SK-N-SH (cell line): ENCODE measurements at regions not wholly inside any gene's neighbourhood (a gene's known extent, or its start where the extent isn't known, plus 50 kb on each side); places are given as distances from the start of the nearest gene placed in this dataset.

Experiments
- CTCF ChIA-PET: fragments of 300-600, 350-600 bp; formaldehyde crosslinking; extraction: SDS; loops from one replicate; lab custom pipeline; 2021; lab: Yijun Ruan, JAX
- POLR2A ChIA-PET: fragments of 350-600 bp; sonication (Branson Sonifier 250); formaldehyde crosslinking; extraction: SDS; loops from one replicate; lab custom pipeline; 2020; ENCODE audit warnings: antibody characterized with exemption, inconsistent platforms; lab: Yijun Ruan, JAX
- DNase-seq: peaks from one replicate; pipeline ENCODE4 v3.0.0; 2012
- H2AFZ ChIP-seq: fragments of 200-600 bp; sonication (generic); 2 replicates; pipeline ENCODE4 v1.8.1; 2016; ENCODE audit warnings: antibody characterized with exemption, mild to moderate bottlenecking, low read depth
- H3F3A ChIP-seq: fragments of 200-600 bp; sonication (generic); replicated peaks from 2 replicates; pipeline ENCODE3; 2016; ENCODE audit warnings: antibody characterized with exemption, mild to moderate bottlenecking; ENCODE audit not compliant: insufficient read depth
- H3K27ac ChIP-seq, 2 experiments: fragments of 200-500 bp in 1 of 2; fragments of 200-600 bp in 1 of 2; sonication (Bioruptor generic) in 1 of 2; sonication (generic), shearing (Covaris generic) in 1 of 2; 2 replicates each; pipeline versions ENCODE4 v1.5.1 to v1.6.1; 2014 to 2016; ENCODE audit warnings: low read depth in 2 of 2, inconsistent platforms in 1 of 2, low read length in 1 of 2, mild to moderate bottlenecking in 1 of 2, mixed read lengths in 1 of 2
- H3K27me3 ChIP-seq: fragments of 200-600 bp; sonication (generic), shearing (Covaris generic); 2 replicates; pipeline ENCODE4 v1.6.1; 2016; ENCODE audit warnings: mixed run types; ENCODE audit not compliant: insufficient read depth
- H3K36me3 ChIP-seq, 2 experiments: fragments of 200-500 bp in 1 of 2; fragments of 200-600 bp in 1 of 2; sonication (Bioruptor generic) in 1 of 2; sonication (generic) in 1 of 2; replicated peaks in 1 of 2; 2 replicates each; pipeline versions ENCODE3 to v1.5.1; 2014 to 2016; ENCODE audit warnings: low read length in 1 of 2, mild to moderate bottlenecking in 1 of 2; ENCODE audit not compliant: insufficient read depth in 2 of 2, control insufficient read depth in 1 of 2
- H3K4me1 ChIP-seq, 2 experiments: fragments of 200-500 bp in 1 of 2; fragments of 200-600 bp in 1 of 2; sonication (Bioruptor generic) in 1 of 2; sonication (generic), shearing (Covaris generic) in 1 of 2; 2 replicates each; pipeline versions ENCODE4 v1.5.1 to v1.6.1; 2014 to 2016; ENCODE audit warnings: low read depth in 1 of 2, low read length in 1 of 2, mixed run types in 1 of 2; ENCODE audit not compliant: insufficient read depth in 2 of 2, control insufficient read depth in 1 of 2
- H3K4me2 ChIP-seq: fragments of 200-600 bp; sonication (generic), shearing (Covaris generic); 2 replicates; pipeline ENCODE4 v1.6.1; 2017; ENCODE audit warnings: mixed run types
- H3K4me3 ChIP-seq, 2 experiments: fragments of 200-500 bp in 1 of 2; fragments of 200-600 bp in 1 of 2; sonication (Bioruptor generic) in 1 of 2; sonication (generic), shearing (Covaris generic) in 1 of 2; 2 replicates each; pipeline versions ENCODE4 v1.5.1 to v1.8.1; 2014 to 2016; ENCODE audit warnings: low read depth in 2 of 2, inconsistent platforms in 1 of 2, low read length in 1 of 2, mild to moderate bottlenecking in 1 of 2, mixed read lengths in 1 of 2, moderate library complexity in 1 of 2
- H3K79me2 ChIP-seq: fragments of 200-600 bp; sonication (generic); 2 replicates; pipeline ENCODE4 v1.8.1; 2017; ENCODE audit warnings: mild to moderate bottlenecking; ENCODE audit not compliant: insufficient read depth
- H3K9ac ChIP-seq: fragments of 200-600 bp; sonication (generic); 2 replicates; pipeline ENCODE4 v1.6.1; 2017; ENCODE audit warnings: mixed run types
- H3K9me2 ChIP-seq: fragments of 200-600 bp; sonication (generic); 2 replicates; pipeline ENCODE4 v1.6.1; 2017; ENCODE audit warnings: mixed run types
- H3K9me3 ChIP-seq: fragments of 200-600 bp; sonication (generic); 2 replicates; pipeline ENCODE4 v1.6.1; 2017; ENCODE audit warnings: mixed run types, mild to moderate bottlenecking, moderate library complexity
- H4K20me1 ChIP-seq: fragments of 200-600 bp; sonication (generic); 2 replicates; pipeline ENCODE4 v1.6.1; 2017; ENCODE audit warnings: mild to moderate bottlenecking, mixed run types; ENCODE audit not compliant: insufficient read depth
- CHD2 ChIP-seq: fragments of 150-350 bp; IDR thresholded peaks from 2 replicates; pipeline ENCODE4 v1.6.1; 2018; ENCODE audit warnings: low read length; ENCODE audit not compliant: partially characterized antibody
- ELF1 ChIP-seq: IDR thresholded peaks from 2 replicates; pipeline ENCODE4 v1.4.0; 2012
- EP300 ChIP-seq, 2 experiments: IDR thresholded peaks; 2 replicates each; pipeline versions ENCODE4 v1.4.0 to v1.6.1; 2012; ENCODE audit warnings: borderline replicate concordance in 1 of 2, low read depth in 1 of 2, low read length in 1 of 2
- FOSL2 ChIP-seq: IDR thresholded peaks from 2 replicates; pipeline ENCODE4 v1.4.0; 2012; ENCODE audit warnings: low read depth, mild to moderate bottlenecking, moderate library complexity, borderline replicate concordance
- FOXJ3 ChIP-seq: sonication (generic); formaldehyde crosslinking; IDR thresholded peaks from 2 replicates; pipeline ENCODE4 v1.5.1; 2020; ENCODE audit warnings: mild to moderate bottlenecking, missing genetic modification reagents
- FOXM1 ChIP-seq: IDR thresholded peaks from 2 replicates; pipeline ENCODE4 v1.4.0; 2012; ENCODE audit warnings: low read depth, mild to moderate bottlenecking
- MEF2A ChIP-seq: IDR thresholded peaks from 2 replicates; pipeline ENCODE4 v1.4.0; 2012; ENCODE audit warnings: low read depth, borderline replicate concordance
- POLR2AphosphoS5 ChIP-seq: IDR thresholded peaks from 2 replicates; pipeline ENCODE4 v1.6.1; 2012; ENCODE audit warnings: low read depth, low read length
- RAD21 ChIP-seq: IDR thresholded peaks from 2 replicates; pipeline ENCODE4 v1.6.1; 2012; ENCODE audit warnings: mild to moderate bottlenecking, low read length
- RCOR1 ChIP-seq: fragments of 150-350 bp; IDR thresholded peaks from 2 replicates; pipeline ENCODE4 v1.6.1; 2017; ENCODE audit warnings: antibody characterized with exemption, low read length
- SIN3A ChIP-seq: IDR thresholded peaks from 2 replicates; pipeline ENCODE4 v1.6.1; 2012; ENCODE audit warnings: low read depth, mild to moderate bottlenecking, low read length, moderate library complexity, borderline replicate concordance
- TEAD4 ChIP-seq: IDR thresholded peaks from 2 replicates; pipeline ENCODE4 v1.4.0; 2012; ENCODE audit warnings: mild to moderate bottlenecking, borderline replicate concordance; ENCODE audit not compliant: insufficient read depth
- WGBS: methylation state at CpG from one replicate; pipeline ENCODE4 v1.1.6; 2017; ENCODE audit warnings: low lambda C conversion rate; 5-methylcytosine and 5-hydroxymethylcytosine counted together
- TF ChIP-seq, protein P1 (sequence below): IDR thresholded peaks from 2 replicates; pipeline ENCODE4; 2012
- TF ChIP-seq, protein P2 (sequence below): IDR thresholded peaks from 2 replicates; pipeline ENCODE4 v1.4.0; 2012; ENCODE audit warnings: low read depth, borderline replicate concordance
- TF ChIP-seq, protein P3 (sequence below): IDR thresholded peaks from 2 replicates; pipeline ENCODE4 v1.4.0; 2012; ENCODE audit warnings: low read depth
- TF ChIP-seq, protein P4 (sequence below): fragments of 150-350 bp; IDR thresholded peaks from 2 replicates; pipeline ENCODE4 v1.6.1; 2017; ENCODE audit warnings: antibody characterized with exemption, low read length, low read depth, borderline replicate concordance

DNA sequence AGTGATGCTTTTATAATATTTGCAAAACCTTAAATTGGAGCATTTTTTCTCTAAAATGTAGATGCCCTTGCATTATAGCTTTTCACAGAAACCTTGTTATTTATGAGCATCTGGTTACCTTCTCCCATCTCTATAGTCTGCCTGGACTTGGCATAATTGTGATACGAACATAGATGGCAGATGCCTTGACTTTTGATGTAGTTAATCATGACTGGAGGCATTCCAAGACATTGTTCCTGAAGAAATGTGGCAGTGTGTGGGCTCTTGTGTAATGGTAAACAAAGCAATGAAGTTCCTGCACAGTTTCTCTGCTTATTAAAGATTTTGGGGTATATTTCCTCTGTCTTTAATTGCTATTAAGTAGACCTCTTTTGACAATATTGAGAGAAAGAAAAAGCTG is 500.1 kb downstream of the PCDH19 start:
- H3K9me2 ChIP-seq, result no peaks in the 10 kb centered on the region
- POLR2A ChIA-PET, result no interaction called here
- H3K9ac ChIP-seq, result no peak overlapping the region
- no peaks in the 10 kb centered on the region for H3K36me3 ChIP-seq
- no peaks in the 10 kb centered on the region for H3K79me2 ChIP-seq
- CTCF ChIA-PET, result no interaction called here
- H4K20me1 ChIP-seq, result no peaks in the 10 kb centered on the region
- no peak overlapping the region for H2AFZ ChIP-seq
- no peak for DNase-seq
- WGBS, result 0% methylated on average over 1 of the region's 1 CpG
- no peaks in the 10 kb centered on the region for H3K4me1 ChIP-seq
- H3K27ac ChIP-seq, result no peak overlapping the region
- H3K4me3 ChIP-seq, result no peak overlapping the region
- H3K4me2 ChIP-seq, result no peak overlapping the region
- no peaks in the 10 kb centered on the region for H3K27me3 ChIP-seq
- TF ChIP-seq RAD21 (no peak), FOXJ3 (CRISPR knock-in tag) (no peak), FOSL2 (no peak), SIN3A (no peak), MEF2A (no peak)
- TF ChIP-seq, protein P1, sequence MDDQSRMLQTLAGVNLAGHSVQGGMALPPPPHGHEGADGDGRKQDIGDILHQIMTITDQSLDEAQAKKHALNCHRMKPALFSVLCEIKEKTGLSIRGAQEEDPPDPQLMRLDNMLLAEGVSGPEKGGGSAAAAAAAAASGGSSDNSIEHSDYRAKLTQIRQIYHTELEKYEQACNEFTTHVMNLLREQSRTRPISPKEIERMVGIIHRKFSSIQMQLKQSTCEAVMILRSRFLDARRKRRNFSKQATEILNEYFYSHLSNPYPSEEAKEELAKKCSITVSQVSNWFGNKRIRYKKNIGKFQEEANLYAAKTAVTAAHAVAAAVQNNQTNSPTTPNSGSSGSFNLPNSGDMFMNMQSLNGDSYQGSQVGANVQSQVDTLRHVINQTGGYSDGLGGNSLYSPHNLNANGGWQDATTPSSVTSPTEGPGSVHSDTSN, result no peak
- TF ChIP-seq, protein P2, sequence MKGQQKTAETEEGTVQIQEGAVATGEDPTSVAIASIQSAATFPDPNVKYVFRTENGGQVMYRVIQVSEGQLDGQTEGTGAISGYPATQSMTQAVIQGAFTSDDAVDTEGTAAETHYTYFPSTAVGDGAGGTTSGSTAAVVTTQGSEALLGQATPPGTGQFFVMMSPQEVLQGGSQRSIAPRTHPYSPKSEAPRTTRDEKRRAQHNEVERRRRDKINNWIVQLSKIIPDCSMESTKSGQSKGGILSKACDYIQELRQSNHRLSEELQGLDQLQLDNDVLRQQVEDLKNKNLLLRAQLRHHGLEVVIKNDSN, result no peak
- TF ChIP-seq, protein P3, sequence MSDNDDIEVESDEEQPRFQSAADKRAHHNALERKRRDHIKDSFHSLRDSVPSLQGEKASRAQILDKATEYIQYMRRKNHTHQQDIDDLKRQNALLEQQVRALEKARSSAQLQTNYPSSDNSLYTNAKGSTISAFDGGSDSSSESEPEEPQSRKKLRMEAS, result no peak
- H3F3A ChIP-seq, result no peaks in the 10 kb centered on the region
- no peaks in the 10 kb centered on the region for H3K9me3 ChIP-seq

DNA sequence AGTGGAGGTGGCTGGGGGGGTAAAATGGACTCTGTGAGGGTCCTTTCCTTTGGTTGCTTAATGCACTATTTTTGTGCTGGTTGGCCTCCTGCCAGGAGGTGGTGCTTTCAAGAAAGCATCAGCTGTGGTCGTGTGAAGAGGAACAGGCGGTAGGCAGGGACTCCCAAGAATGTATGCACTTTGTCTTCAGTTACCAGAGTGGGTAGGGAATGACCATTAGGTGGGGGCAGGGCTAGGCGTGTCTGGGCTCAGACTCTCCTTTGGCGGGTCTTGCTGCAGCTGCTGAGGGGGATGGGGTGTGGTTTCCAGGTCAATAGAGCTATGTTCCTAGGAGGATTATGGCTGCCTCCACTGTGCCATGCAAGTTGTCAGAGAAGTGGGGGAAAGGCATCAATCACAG is 509.0 kb downstream of the PCDH19 start:
- POLR2A ChIA-PET, result no interaction called here

More for the DNA sequence above, 509.0 kb downstream of the PCDH19 start:
- H3K4me1 ChIP-seq, result no peaks in the 10 kb centered on the region
- H4K20me1 ChIP-seq, result no peaks in the 10 kb centered on the region
- H3K36me3 ChIP-seq, result no peaks in the 10 kb centered on the region
- no peaks in the 10 kb centered on the region for H3K79me2 ChIP-seq
- 0% methylated on average over 3 of the region's 4 CpGs for WGBS
- no peak overlapping the region for H3K9ac ChIP-seq
- DNase-seq, result no peak
- no peaks in the 10 kb centered on the region; the same call in 1 of the 2 replicates for H3K27me3 ChIP-seq
- H3K9me2 ChIP-seq, result no peaks in the 10 kb centered on the region
- no peak overlapping the region for H3K4me2 ChIP-seq
- no peak overlapping the region for H2AFZ ChIP-seq
- no peak overlapping the region for H3K27ac ChIP-seq
- H3K4me3 ChIP-seq, result no peak overlapping the region
- CTCF ChIA-PET, result no interaction called here
- TF ChIP-seq, protein P4, sequence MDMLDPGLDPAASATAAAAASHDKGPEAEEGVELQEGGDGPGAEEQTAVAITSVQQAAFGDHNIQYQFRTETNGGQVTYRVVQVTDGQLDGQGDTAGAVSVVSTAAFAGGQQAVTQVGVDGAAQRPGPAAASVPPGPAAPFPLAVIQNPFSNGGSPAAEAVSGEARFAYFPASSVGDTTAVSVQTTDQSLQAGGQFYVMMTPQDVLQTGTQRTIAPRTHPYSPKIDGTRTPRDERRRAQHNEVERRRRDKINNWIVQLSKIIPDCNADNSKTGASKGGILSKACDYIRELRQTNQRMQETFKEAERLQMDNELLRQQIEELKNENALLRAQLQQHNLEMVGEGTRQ, result no peak
- no peak for TF ChIP-seq ELF1
- no peak for TF ChIP-seq POLR2AphosphoS5
- no peak for TF ChIP-seq EP300 (IDR thresholded peaks at IDR 0.05; ENCODE audit: borderline replicate concordance in 1 of 2, low read depth in 1 of 2, low read length in 1 of 2)
- no peak for TF ChIP-seq RCOR1
- TF ChIP-seq, protein P1, result no peak
- TF ChIP-seq FOXM1, result no peak
- no peak for TF ChIP-seq MEF2A
- no peak for TF ChIP-seq TEAD4
- TF ChIP-seq CHD2, result no peak
- no peaks in the 10 kb centered on the region for H3F3A ChIP-seq
- no peaks in the 10 kb centered on the region for H3K9me3 ChIP-seq
